HL-60/S4 treated with phorbol 12-myristate 13-acetate at 8.2 ng/mL for 4 days and 3 days (cell line): ENCODE measurements at regions not wholly inside any gene's neighbourhood (a gene's known extent, or its start where the extent isn't known, plus 50 kb on each side); places are given as distances from the start of the nearest gene placed in this dataset.
"Not testable (repeated sequence)": the region's sequence is repeated elsewhere in the genome, so short reads cannot be mapped to it uniquely, and the experiment has no call there.

ENCODE experiments used
- in situ Hi-C: fragments of 300-500 bp; cut with MboI; formaldehyde crosslinking; loops from 2 replicates; pipeline ENCODE4 v1.15.0; 2022; ENCODE audit warnings: low sequenced_read_pairs

- in situ Hi-C loops: no loop called here
Measured at GRCh38 chr10:46198516-46198915, 88.3 kb upstream of the ANTXRL start.

GRCh38 chr10:46202405-46202804, 84.4 kb upstream of the ANTXRL start:
- in situ Hi-C loops: not testable (repeated sequence)

GRCh38 chr10:46204482-46205102, 82.2 kb upstream of the ANTXRL start:
- in situ Hi-C loops: not testable (repeated sequence)

GRCh38 chr10:46210427-46210826, 76.4 kb upstream of the ANTXRL start:
- in situ Hi-C loops: not testable (repeated sequence)

GRCh38 chr10:46215426-46215825, 71.4 kb upstream of the ANTXRL start:
- in situ Hi-C loops: no loop called here

- in situ Hi-C loops: no loop called here
Measured at GRCh38 chr10:46216003-46216634, 70.7 kb upstream of the ANTXRL start.

GRCh38 chr10:46216836-46217751, 69.7 kb upstream of the ANTXRL start:
- in situ Hi-C loops: no loop called here

GRCh38 chr10:46217752-46218453, 68.9 kb upstream of the ANTXRL start:
- in situ Hi-C loops: no loop called here

- in situ Hi-C loops: no loop called here
Measured at GRCh38 chr10:46218921-46219320, 67.9 kb upstream of the ANTXRL start.

GRCh38 chr10:46219431-46219990, 67.3 kb upstream of the ANTXRL start:
- in situ Hi-C loops: not testable (repeated sequence)

- in situ Hi-C loops: no loop called here
Measured at GRCh38 chr10:46220187-46220586, 66.6 kb upstream of the ANTXRL start.

GRCh38 chr10:46220872-46221538, 65.8 kb upstream of the ANTXRL start:
- in situ Hi-C loops: no loop called here

- in situ Hi-C loops: no loop called here
Measured at GRCh38 chr10:46222364-46222935, 64.3 kb upstream of the ANTXRL start.

- in situ Hi-C loops: no loop called here
Measured at GRCh38 chr10:46223064-46223480, 63.7 kb upstream of the ANTXRL start.

GRCh38 chr10:46223626-46224413, 63.0 kb upstream of the ANTXRL start:
- in situ Hi-C loops: no loop called here

- in situ Hi-C loops: no loop called here
Measured at GRCh38 chr10:46224414-46224682, 62.4 kb upstream of the ANTXRL start.

- in situ Hi-C loops: no loop called here
Measured at GRCh38 chr10:46225597-46225996, 61.2 kb upstream of the ANTXRL start.

GRCh38 chr10:46226232-46226631, 60.6 kb upstream of the ANTXRL start:
- in situ Hi-C loops: no loop called here

- in situ Hi-C loops: no loop called here
Measured at GRCh38 chr10:46226900-46227558, 59.8 kb upstream of the ANTXRL start.
